ENCODE measurements at regions not wholly inside any gene's neighbourhood (a gene's known extent, or its start where the extent isn't known, plus 50 kb on each side); places are given as distances from the start of the nearest gene placed in this dataset.

- TF ChIP-seq CTCF (IDR thresholded peaks at IDR 0.05), result no peak
- TF ChIP-seq RAD21 (conservative IDR thresholded peaks at IDR 0.05 in 1 of 2, IDR thresholded peaks at IDR 0.05 in 1 of 2), result no peak
- TF ChIP-seq BHLHE40 (IDR thresholded peaks at IDR 0.05; ENCODE audit: low read depth, low read length), result no peak
- no peak for TF ChIP-seq MAFK (IDR thresholded peaks at IDR 0.05; ENCODE audit: partially characterized antibody)
- TF ChIP-seq EP300 (IDR thresholded peaks at IDR 0.05), result no peak
- TF ChIP-seq USF2 (IDR thresholded peaks at IDR 0.05), result no peak
- no peak for TF ChIP-seq JUNB (IDR thresholded peaks at IDR 0.05)
- TF ChIP-seq MAX (IDR thresholded peaks at IDR 0.05), result no peak
- TF ChIP-seq POLR2A (IDR thresholded peaks at IDR 0.05; ENCODE audit: low read length), result no peak
Observed at GRCh38 chr15:35764661-35765519, 218.9 kb upstream of the DPH6 start.
